ENCODE measurements at regions not wholly inside any gene's neighbourhood (a gene's known extent, or its start where the extent isn't known, plus 50 kb on each side); places are given as distances from the start of the nearest gene placed in this dataset.

DNA sequence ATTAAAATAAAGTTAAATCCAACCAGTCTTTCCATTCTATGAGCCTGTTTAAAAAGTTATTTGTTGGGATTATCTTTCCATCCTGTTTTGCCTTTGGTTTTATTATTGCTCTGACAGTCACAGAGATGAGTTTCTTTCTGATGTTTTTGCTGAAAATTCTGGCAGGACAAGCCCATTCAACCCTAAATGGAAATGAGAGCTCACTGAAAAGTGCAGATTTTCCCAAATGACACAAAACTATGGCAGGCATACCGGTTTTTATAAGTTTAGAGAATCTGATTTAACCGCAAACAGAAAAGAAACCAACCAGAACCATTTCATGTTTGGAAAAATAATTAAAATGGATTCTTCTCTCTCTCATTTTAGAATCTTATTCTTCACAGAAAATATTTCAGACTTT lies 238.1 kb upstream of the SGO1 start (continued):
- TF ChIP-seq, protein P1, sequence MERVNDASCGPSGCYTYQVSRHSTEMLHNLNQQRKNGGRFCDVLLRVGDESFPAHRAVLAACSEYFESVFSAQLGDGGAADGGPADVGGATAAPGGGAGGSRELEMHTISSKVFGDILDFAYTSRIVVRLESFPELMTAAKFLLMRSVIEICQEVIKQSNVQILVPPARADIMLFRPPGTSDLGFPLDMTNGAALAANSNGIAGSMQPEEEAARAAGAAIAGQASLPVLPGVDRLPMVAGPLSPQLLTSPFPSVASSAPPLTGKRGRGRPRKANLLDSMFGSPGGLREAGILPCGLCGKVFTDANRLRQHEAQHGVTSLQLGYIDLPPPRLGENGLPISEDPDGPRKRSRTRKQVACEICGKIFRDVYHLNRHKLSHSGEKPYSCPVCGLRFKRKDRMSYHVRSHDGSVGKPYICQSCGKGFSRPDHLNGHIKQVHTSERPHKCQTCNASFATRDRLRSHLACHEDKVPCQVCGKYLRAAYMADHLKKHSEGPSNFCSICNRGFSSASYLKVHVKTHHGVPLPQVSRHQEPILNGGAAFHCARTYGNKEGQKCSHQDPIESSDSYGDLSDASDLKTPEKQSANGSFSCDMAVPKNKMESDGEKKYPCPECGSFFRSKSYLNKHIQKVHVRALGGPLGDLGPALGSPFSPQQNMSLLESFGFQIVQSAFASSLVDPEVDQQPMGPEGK (CRISPR knock-in tag; IDR thresholded peaks at IDR 0.05; ENCODE audit: borderline replicate concordance): no peak
- no peak for TF ChIP-seq SNAI2 (CRISPR knock-in tag; IDR thresholded peaks at IDR 0.05)
- TF ChIP-seq GLIS3 (CRISPR knock-in tag; IDR thresholded peaks at IDR 0.05): no peak
- no peak for TF ChIP-seq OSR1 (CRISPR knock-in tag; IDR thresholded peaks at IDR 0.05)
- TF ChIP-seq ZFP3 (CRISPR knock-in tag; IDR thresholded peaks at IDR 0.05): no peak
- TF ChIP-seq, protein P2, sequence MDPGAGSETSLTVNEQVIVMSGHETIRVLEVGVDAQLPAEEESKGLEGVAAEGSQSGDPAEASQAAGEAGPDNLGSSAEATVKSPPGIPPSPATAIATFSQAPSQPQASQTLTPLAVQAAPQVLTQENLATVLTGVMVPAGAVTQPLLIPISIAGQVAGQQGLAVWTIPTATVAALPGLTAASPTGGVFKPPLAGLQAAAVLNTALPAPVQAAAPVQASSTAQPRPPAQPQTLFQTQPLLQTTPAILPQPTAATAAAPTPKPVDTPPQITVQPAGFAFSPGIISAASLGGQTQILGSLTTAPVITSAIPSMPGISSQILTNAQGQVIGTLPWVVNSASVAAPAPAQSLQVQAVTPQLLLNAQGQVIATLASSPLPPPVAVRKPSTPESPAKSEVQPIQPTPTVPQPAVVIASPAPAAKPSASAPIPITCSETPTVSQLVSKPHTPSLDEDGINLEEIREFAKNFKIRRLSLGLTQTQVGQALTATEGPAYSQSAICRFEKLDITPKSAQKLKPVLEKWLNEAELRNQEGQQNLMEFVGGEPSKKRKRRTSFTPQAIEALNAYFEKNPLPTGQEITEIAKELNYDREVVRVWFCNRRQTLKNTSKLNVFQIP (CRISPR knock-in tag; IDR thresholded peaks at IDR 0.05; ENCODE audit: borderline replicate concordance, low read depth): no peak
- TF ChIP-seq, protein P3, sequence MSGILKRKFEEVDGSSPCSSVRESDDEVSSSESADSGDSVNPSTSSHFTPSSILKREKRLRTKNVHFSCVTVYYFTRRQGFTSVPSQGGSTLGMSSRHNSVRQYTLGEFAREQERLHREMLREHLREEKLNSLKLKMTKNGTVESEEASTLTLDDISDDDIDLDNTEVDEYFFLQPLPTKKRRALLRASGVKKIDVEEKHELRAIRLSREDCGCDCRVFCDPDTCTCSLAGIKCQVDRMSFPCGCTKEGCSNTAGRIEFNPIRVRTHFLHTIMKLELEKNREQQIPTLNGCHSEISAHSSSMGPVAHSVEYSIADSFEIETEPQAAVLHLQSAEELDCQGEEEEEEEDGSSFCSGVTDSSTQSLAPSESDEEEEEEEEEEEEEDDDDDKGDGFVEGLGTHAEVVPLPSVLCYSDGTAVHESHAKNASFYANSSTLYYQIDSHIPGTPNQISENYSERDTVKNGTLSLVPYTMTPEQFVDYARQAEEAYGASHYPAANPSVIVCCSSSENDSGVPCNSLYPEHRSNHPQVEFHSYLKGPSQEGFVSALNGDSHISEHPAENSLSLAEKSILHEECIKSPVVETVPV (CRISPR knock-in tag; IDR thresholded peaks at IDR 0.05): no peak

DNA sequence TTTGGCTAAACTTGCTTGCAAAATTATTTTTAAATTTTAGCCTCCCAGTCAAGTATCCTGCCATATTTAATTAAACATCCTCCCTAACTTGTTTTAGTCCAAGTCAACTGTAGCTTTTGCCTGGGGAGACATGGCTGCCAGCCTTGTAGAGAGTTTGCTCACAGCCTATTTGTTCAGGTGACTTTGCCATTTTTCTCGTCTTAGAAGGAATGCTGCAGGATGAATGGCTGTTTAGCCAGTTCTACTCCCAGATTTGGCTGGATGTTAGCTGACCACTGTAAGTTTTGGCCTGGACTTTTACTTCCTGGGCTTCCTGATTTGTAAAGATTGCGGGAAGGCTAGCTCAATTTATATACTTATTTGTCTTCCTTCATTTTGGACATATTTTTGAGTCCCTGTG lies 236.4 kb upstream of the SGO1 start:
- no peak for ATAC-seq
- no peak for TF ChIP-seq SNAI2 (CRISPR knock-in tag; IDR thresholded peaks at IDR 0.05)

DNA sequence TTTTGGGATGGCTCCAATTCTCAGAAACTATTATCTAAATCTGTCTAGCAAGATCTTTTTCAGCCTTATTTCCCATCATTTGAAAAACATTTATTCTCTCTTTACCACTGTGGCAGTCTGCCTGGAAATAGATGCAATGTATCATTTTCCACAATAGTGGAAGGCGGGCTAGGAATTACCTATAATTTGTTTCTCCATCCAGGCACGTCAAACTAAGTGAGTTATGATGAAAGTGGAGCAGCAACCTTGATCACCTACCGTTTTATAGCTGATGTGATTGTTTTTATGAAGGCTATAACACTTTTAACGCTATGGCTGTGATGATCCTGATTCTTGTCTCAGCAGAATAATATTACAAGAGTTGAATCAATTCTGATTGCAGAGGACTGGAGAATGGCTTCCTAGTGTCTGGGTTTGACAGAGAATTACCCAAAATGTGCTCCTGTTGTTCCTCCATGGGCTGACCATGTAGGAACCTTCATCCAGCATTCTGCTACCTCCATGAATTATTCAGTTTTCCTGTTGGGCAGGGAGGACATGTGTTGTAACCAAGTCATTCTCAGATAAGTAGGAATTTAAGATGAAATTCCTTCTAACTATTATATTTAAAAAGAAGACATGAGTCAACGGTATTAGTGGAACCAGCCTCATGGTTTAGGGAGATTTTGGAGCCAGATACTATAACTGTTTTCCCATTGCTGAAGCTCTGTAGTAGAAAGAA lies 231.5 kb upstream of the SGO1 start:
- no peak for ATAC-seq

More for the DNA sequence above, 231.5 kb upstream of the SGO1 start:
- TF ChIP-seq, protein P2 (CRISPR knock-in tag; IDR thresholded peaks at IDR 0.05; ENCODE audit: borderline replicate concordance, low read depth): no peak
- TF ChIP-seq ZFP3 (CRISPR knock-in tag; IDR thresholded peaks at IDR 0.05) (no peak), ZNF565 (CRISPR knock-in tag; conservative IDR thresholded peaks at IDR 0.05; ENCODE audit: low read depth) (no peak), ESRRG (CRISPR knock-in tag; IDR thresholded peaks at IDR 0.05) (no peak), SNAI2 (CRISPR knock-in tag; IDR thresholded peaks at IDR 0.05) (no peak), ZNF8 (CRISPR knock-in tag; IDR thresholded peaks at IDR 0.05) (no peak), GLIS3 (CRISPR knock-in tag; IDR thresholded peaks at IDR 0.05) (no peak), ZNF70 (CRISPR knock-in tag; IDR thresholded peaks at IDR 0.05) (no peak), ISL1 (CRISPR knock-in tag; IDR thresholded peaks at IDR 0.05) (no peak), TCF4 (CRISPR knock-in tag; IDR thresholded peaks at IDR 0.05; ENCODE audit: borderline replicate concordance) (no peak), CSDC2 (CRISPR knock-in tag; IDR thresholded peaks at IDR 0.05) (no peak), ZFP30 (CRISPR knock-in tag; IDR thresholded peaks at IDR 0.05) (no peak), TOX (CRISPR knock-in tag; IDR thresholded peaks at IDR 0.05; ENCODE audit: borderline replicate concordance) (no peak), RARB (CRISPR knock-in tag; IDR thresholded peaks at IDR 0.05) (no peak), PPARA (CRISPR knock-in tag; IDR thresholded peaks at IDR 0.05; ENCODE audit: borderline replicate concordance) (no peak), ARNTL (CRISPR knock-in tag; IDR thresholded peaks at IDR 0.05; ENCODE audit: borderline replicate concordance, low read depth) (no peak)
- TF ChIP-seq, protein P1 (CRISPR knock-in tag; IDR thresholded peaks at IDR 0.05; ENCODE audit: borderline replicate concordance): no peak
- TF ChIP-seq, protein P4, sequence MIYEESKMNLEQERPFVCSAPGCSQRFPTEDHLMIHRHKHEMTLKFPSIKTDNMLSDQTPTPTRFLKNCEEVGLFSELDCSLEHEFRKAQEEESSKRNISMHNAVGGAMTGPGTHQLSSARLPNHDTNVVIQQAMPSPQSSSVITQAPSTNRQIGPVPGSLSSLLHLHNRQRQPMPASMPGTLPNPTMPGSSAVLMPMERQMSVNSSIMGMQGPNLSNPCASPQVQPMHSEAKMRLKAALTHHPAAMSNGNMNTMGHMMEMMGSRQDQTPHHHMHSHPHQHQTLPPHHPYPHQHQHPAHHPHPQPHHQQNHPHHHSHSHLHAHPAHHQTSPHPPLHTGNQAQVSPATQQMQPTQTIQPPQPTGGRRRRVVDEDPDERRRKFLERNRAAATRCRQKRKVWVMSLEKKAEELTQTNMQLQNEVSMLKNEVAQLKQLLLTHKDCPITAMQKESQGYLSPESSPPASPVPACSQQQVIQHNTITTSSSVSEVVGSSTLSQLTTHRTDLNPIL (CRISPR knock-in tag; IDR thresholded peaks at IDR 0.05; ENCODE audit: low read depth): no peak
- TF ChIP-seq, protein P5, sequence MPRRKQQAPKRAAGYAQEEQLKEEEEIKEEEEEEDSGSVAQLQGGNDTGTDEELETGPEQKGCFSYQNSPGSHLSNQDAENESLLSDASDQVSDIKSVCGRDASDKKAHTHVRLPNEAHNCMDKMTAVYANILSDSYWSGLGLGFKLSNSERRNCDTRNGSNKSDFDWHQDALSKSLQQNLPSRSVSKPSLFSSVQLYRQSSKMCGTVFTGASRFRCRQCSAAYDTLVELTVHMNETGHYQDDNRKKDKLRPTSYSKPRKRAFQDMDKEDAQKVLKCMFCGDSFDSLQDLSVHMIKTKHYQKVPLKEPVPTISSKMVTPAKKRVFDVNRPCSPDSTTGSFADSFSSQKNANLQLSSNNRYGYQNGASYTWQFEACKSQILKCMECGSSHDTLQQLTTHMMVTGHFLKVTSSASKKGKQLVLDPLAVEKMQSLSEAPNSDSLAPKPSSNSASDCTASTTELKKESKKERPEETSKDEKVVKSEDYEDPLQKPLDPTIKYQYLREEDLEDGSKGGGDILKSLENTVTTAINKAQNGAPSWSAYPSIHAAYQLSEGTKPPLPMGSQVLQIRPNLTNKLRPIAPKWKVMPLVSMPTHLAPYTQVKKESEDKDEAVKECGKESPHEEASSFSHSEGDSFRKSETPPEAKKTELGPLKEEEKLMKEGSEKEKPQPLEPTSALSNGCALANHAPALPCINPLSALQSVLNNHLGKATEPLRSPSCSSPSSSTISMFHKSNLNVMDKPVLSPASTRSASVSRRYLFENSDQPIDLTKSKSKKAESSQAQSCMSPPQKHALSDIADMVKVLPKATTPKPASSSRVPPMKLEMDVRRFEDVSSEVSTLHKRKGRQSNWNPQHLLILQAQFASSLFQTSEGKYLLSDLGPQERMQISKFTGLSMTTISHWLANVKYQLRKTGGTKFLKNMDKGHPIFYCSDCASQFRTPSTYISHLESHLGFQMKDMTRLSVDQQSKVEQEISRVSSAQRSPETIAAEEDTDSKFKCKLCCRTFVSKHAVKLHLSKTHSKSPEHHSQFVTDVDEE (CRISPR knock-in tag; IDR thresholded peaks at IDR 0.05): no peak
- TF ChIP-seq, protein P3 (CRISPR knock-in tag; IDR thresholded peaks at IDR 0.05): no peak

Data from SK-N-SH treated with all-trans-retinoic acid at 6 μM for 48 hours (cell line).